SK-N-SH (cell line): ENCODE measurements at regions not wholly inside any gene's neighbourhood (a gene's known extent, or its start where the extent isn't known, plus 50 kb on each side); places are given as distances from the start of the nearest gene placed in this dataset.

Experiments
- CTCF ChIA-PET: fragments of 300-600, 350-600 bp; formaldehyde crosslinking; extraction: SDS; loops from one replicate; lab custom pipeline; 2021; lab: Yijun Ruan, JAX
- POLR2A ChIA-PET: fragments of 350-600 bp; sonication (Branson Sonifier 250); formaldehyde crosslinking; extraction: SDS; loops from one replicate; lab custom pipeline; 2020; ENCODE audit warnings: antibody characterized with exemption, inconsistent platforms; lab: Yijun Ruan, JAX
- DNase-seq: peaks from one replicate; pipeline ENCODE4 v3.0.0; 2012
- H2AFZ ChIP-seq: fragments of 200-600 bp; sonication (generic); 2 replicates; pipeline ENCODE4 v1.8.1; 2016; ENCODE audit warnings: antibody characterized with exemption, mild to moderate bottlenecking, low read depth
- H3F3A ChIP-seq: fragments of 200-600 bp; sonication (generic); replicated peaks from 2 replicates; pipeline ENCODE3; 2016; ENCODE audit warnings: antibody characterized with exemption, mild to moderate bottlenecking; ENCODE audit not compliant: insufficient read depth
- H3K27ac ChIP-seq, 2 experiments: fragments of 200-500 bp in 1 of 2; fragments of 200-600 bp in 1 of 2; sonication (Bioruptor generic) in 1 of 2; sonication (generic), shearing (Covaris generic) in 1 of 2; 2 replicates each; pipeline versions ENCODE4 v1.5.1 to v1.6.1; 2014 to 2016; ENCODE audit warnings: low read depth in 2 of 2, inconsistent platforms in 1 of 2, low read length in 1 of 2, mild to moderate bottlenecking in 1 of 2, mixed read lengths in 1 of 2
- H3K27me3 ChIP-seq: fragments of 200-600 bp; sonication (generic), shearing (Covaris generic); 2 replicates; pipeline ENCODE4 v1.6.1; 2016; ENCODE audit warnings: mixed run types; ENCODE audit not compliant: insufficient read depth
- H3K36me3 ChIP-seq, 2 experiments: fragments of 200-500 bp in 1 of 2; fragments of 200-600 bp in 1 of 2; sonication (Bioruptor generic) in 1 of 2; sonication (generic) in 1 of 2; replicated peaks in 1 of 2; 2 replicates each; pipeline versions ENCODE3 to v1.5.1; 2014 to 2016; ENCODE audit warnings: low read length in 1 of 2, mild to moderate bottlenecking in 1 of 2; ENCODE audit not compliant: insufficient read depth in 2 of 2, control insufficient read depth in 1 of 2
- H3K4me1 ChIP-seq, 2 experiments: fragments of 200-500 bp in 1 of 2; fragments of 200-600 bp in 1 of 2; sonication (Bioruptor generic) in 1 of 2; sonication (generic), shearing (Covaris generic) in 1 of 2; 2 replicates each; pipeline versions ENCODE4 v1.5.1 to v1.6.1; 2014 to 2016; ENCODE audit warnings: low read depth in 1 of 2, low read length in 1 of 2, mixed run types in 1 of 2; ENCODE audit not compliant: insufficient read depth in 2 of 2, control insufficient read depth in 1 of 2
- H3K4me2 ChIP-seq: fragments of 200-600 bp; sonication (generic), shearing (Covaris generic); 2 replicates; pipeline ENCODE4 v1.6.1; 2017; ENCODE audit warnings: mixed run types
- H3K4me3 ChIP-seq, 2 experiments: fragments of 200-500 bp in 1 of 2; fragments of 200-600 bp in 1 of 2; sonication (Bioruptor generic) in 1 of 2; sonication (generic), shearing (Covaris generic) in 1 of 2; 2 replicates each; pipeline versions ENCODE4 v1.5.1 to v1.8.1; 2014 to 2016; ENCODE audit warnings: low read depth in 2 of 2, inconsistent platforms in 1 of 2, low read length in 1 of 2, mild to moderate bottlenecking in 1 of 2, mixed read lengths in 1 of 2, moderate library complexity in 1 of 2
- H3K79me2 ChIP-seq: fragments of 200-600 bp; sonication (generic); 2 replicates; pipeline ENCODE4 v1.8.1; 2017; ENCODE audit warnings: mild to moderate bottlenecking; ENCODE audit not compliant: insufficient read depth
- H3K9ac ChIP-seq: fragments of 200-600 bp; sonication (generic); 2 replicates; pipeline ENCODE4 v1.6.1; 2017; ENCODE audit warnings: mixed run types
- H3K9me2 ChIP-seq: fragments of 200-600 bp; sonication (generic); 2 replicates; pipeline ENCODE4 v1.6.1; 2017; ENCODE audit warnings: mixed run types
- H3K9me3 ChIP-seq: fragments of 200-600 bp; sonication (generic); 2 replicates; pipeline ENCODE4 v1.6.1; 2017; ENCODE audit warnings: mixed run types, mild to moderate bottlenecking, moderate library complexity
- H4K20me1 ChIP-seq: fragments of 200-600 bp; sonication (generic); 2 replicates; pipeline ENCODE4 v1.6.1; 2017; ENCODE audit warnings: mild to moderate bottlenecking, mixed run types; ENCODE audit not compliant: insufficient read depth
- CHD2 ChIP-seq: fragments of 150-350 bp; IDR thresholded peaks from 2 replicates; pipeline ENCODE4 v1.6.1; 2018; ENCODE audit warnings: low read length; ENCODE audit not compliant: partially characterized antibody
- ELF1 ChIP-seq: IDR thresholded peaks from 2 replicates; pipeline ENCODE4 v1.4.0; 2012
- EP300 ChIP-seq, 2 experiments: IDR thresholded peaks; 2 replicates each; pipeline versions ENCODE4 v1.4.0 to v1.6.1; 2012; ENCODE audit warnings: borderline replicate concordance in 1 of 2, low read depth in 1 of 2, low read length in 1 of 2
- GABPA ChIP-seq: IDR thresholded peaks from 2 replicates; pipeline ENCODE4 v1.4.0; 2012; ENCODE audit warnings: low read depth, mild to moderate bottlenecking
- GATA2 ChIP-seq: sonication (generic); formaldehyde crosslinking; IDR thresholded peaks from 2 replicates; pipeline ENCODE4 v1.5.0; 2020; ENCODE audit warnings: mild to moderate bottlenecking, missing genetic modification reagents
- JUND ChIP-seq: IDR thresholded peaks from 2 replicates; pipeline ENCODE4 v1.4.0; 2012
- NFIC ChIP-seq: IDR thresholded peaks from 2 replicates; pipeline ENCODE4 v1.4.0; 2012; ENCODE audit warnings: borderline replicate concordance
- NRF1 ChIP-seq: IDR thresholded peaks from 2 replicates; pipeline ENCODE4 v1.6.1; 2012; ENCODE audit warnings: low read depth, mild to moderate bottlenecking, low read length
- RFX5 ChIP-seq: IDR thresholded peaks from 2 replicates; pipeline ENCODE4 v1.6.1; 2012; ENCODE audit warnings: mild to moderate bottlenecking, improper control_type of control experiment, low read length
- RXRA ChIP-seq: IDR thresholded peaks from 2 replicates; pipeline ENCODE4 v1.4.0; 2012; ENCODE audit warnings: low read depth, mild to moderate bottlenecking, borderline replicate concordance
- SIN3A ChIP-seq: IDR thresholded peaks from 2 replicates; pipeline ENCODE4 v1.6.1; 2012; ENCODE audit warnings: low read depth, mild to moderate bottlenecking, low read length, moderate library complexity, borderline replicate concordance
- TEAD4 ChIP-seq: IDR thresholded peaks from 2 replicates; pipeline ENCODE4 v1.4.0; 2012; ENCODE audit warnings: mild to moderate bottlenecking, borderline replicate concordance; ENCODE audit not compliant: insufficient read depth
- WGBS: methylation state at CpG from one replicate; pipeline ENCODE4 v1.1.6; 2017; ENCODE audit warnings: low lambda C conversion rate; 5-methylcytosine and 5-hydroxymethylcytosine counted together
- TF ChIP-seq, protein P1 (sequence below): IDR thresholded peaks from 2 replicates; pipeline ENCODE4; 2012
- TF ChIP-seq, protein P2 (sequence below): fragments of 150-350 bp; IDR thresholded peaks from 2 replicates; pipeline ENCODE4 v1.6.1; 2017; ENCODE audit warnings: antibody characterized with exemption, low read length, low read depth, borderline replicate concordance
- TF ChIP-seq, protein P3 (sequence below): fragments of 200-600 bp; sonication (generic); IDR thresholded peaks from 2 replicates; pipeline ENCODE4 v1.6.1; 2017; ENCODE audit warnings: antibody characterized with exemption, mild to moderate bottlenecking, moderate library complexity

DNA sequence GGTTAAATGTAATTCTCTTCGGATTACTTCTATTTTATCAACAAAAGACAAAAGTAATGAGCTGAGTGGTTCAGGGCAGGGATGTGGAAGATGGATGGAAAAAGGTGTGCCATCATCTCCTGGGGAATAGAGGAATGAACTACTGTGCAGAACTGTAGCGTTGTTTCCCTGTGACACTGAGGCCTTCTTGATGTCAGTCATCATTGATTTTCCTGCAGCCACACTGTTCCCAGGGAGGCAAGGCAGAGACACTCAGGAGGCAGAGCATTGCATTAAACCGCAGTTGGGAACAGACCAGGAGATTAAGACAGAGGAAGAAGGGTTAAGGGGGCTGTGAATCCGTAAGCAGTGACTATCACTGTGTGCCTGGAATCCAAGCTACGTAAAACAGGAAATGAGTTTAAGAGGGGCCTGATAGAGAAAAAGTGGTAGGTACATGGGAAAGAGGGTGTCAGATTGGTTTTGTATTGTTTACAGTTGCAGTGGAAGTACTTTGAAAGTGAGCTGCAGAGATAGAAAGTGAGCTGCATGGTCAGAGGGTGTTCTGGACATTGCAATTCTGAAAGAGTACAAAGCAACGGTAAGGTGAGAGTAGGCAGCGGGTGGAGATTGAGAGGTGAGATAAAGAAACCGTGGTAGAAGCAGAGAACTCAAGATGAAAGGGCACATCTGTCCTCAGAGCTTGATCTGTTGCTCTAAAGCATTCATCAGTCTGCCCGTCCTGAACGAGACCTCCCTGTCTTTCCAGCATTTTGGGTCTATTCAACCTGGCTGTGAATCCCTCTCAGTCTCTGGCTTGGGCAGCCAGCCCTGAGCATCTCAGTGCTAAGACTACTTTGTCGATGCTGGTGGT, 793.4 kb upstream of the CELF4 start:
- Histone ChIP-seq H3K9me3 (peaks cover 3% of the 10 kb centered on the region; the same call in 1 of the 2 replicates), H3K9ac (no peak overlapping the region), H3K27me3 (no peaks in the 10 kb centered on the region), H3K4me1 (peaks cover 0 to 7% of the 10 kb centered on the region in 2 experiments; a peak in 1 of 4 replicates), H3K4me2 (no peak overlapping the region), H3K4me3 (no peak overlapping the region), H4K20me1 (no peaks in the 10 kb centered on the region), H3K36me3 (no peaks in the 10 kb centered on the region), H3F3A (no peaks in the 10 kb centered on the region), H3K9me2 (no peaks in the 10 kb centered on the region), H3K27ac (no peak overlapping the region)
- 23% methylated on average over 11 of the region's 11 CpGs for WGBS
- TF ChIP-seq EP300 (IDR thresholded peaks at IDR 0.05; ENCODE audit: borderline replicate concordance in 1 of 2, low read depth in 1 of 2, low read length in 1 of 2) (no peak), NRF1 (no peak), TEAD4 (no peak)
- TF ChIP-seq, all 33 proteins: peak for 0
- Histone ChIP-seq H2AFZ (no peak overlapping the region), H3K79me2 (no peaks in the 10 kb centered on the region)
- POLR2A ChIA-PET = no interaction called here
- no peak for DNase-seq
- CTCF ChIA-PET = no interaction called here

DNA sequence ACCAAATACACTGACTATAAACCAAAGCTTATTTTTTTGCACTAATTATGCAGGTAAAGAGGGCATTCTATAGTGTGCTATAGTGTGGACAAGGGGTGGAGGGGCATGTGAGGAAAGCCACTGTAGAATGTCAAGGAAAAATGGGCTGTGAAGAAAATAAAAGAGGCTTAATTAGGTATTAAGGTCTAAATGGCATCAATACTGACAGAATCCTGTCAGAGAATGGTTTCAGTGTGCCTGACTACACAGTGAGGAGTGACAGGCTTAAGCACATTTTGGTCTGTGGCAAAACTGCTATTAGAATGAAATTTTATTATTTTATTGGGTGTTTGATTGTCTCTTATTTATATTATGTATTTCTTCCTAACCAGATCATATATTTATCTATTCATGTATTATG, 787.6 kb upstream of the CELF4 start:
- H3K79me2 ChIP-seq = no peaks in the 10 kb centered on the region
- TF ChIP-seq SIN3A (no peak), NRF1 (no peak), RFX5 (no peak), GABPA (no peak), GATA2 (CRISPR knock-in tag) (no peak), JUND (no peak), NFIC (no peak), CHD2 (no peak), RXRA (no peak), ELF1 (no peak)
- TF ChIP-seq, protein P1, sequence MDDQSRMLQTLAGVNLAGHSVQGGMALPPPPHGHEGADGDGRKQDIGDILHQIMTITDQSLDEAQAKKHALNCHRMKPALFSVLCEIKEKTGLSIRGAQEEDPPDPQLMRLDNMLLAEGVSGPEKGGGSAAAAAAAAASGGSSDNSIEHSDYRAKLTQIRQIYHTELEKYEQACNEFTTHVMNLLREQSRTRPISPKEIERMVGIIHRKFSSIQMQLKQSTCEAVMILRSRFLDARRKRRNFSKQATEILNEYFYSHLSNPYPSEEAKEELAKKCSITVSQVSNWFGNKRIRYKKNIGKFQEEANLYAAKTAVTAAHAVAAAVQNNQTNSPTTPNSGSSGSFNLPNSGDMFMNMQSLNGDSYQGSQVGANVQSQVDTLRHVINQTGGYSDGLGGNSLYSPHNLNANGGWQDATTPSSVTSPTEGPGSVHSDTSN = no peak
- TF ChIP-seq, protein P2, sequence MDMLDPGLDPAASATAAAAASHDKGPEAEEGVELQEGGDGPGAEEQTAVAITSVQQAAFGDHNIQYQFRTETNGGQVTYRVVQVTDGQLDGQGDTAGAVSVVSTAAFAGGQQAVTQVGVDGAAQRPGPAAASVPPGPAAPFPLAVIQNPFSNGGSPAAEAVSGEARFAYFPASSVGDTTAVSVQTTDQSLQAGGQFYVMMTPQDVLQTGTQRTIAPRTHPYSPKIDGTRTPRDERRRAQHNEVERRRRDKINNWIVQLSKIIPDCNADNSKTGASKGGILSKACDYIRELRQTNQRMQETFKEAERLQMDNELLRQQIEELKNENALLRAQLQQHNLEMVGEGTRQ = no peak
- TF ChIP-seq, protein P3, sequence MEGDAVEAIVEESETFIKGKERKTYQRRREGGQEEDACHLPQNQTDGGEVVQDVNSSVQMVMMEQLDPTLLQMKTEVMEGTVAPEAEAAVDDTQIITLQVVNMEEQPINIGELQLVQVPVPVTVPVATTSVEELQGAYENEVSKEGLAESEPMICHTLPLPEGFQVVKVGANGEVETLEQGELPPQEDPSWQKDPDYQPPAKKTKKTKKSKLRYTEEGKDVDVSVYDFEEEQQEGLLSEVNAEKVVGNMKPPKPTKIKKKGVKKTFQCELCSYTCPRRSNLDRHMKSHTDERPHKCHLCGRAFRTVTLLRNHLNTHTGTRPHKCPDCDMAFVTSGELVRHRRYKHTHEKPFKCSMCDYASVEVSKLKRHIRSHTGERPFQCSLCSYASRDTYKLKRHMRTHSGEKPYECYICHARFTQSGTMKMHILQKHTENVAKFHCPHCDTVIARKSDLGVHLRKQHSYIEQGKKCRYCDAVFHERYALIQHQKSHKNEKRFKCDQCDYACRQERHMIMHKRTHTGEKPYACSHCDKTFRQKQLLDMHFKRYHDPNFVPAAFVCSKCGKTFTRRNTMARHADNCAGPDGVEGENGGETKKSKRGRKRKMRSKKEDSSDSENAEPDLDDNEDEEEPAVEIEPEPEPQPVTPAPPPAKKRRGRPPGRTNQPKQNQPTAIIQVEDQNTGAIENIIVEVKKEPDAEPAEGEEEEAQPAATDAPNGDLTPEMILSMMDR = no peak
- TF ChIP-seq, all 33 proteins: peak for 0
- no peaks in the 10 kb centered on the region for H3K36me3 ChIP-seq
- DNase-seq = no peak
- peaks cover 1% of the 10 kb centered on the region; the same call in 1 of the 2 replicates for H3K9me3 ChIP-seq
- no peaks in the 10 kb centered on the region for H3K4me1 ChIP-seq
- H2AFZ ChIP-seq = no peak overlapping the region
- H3F3A ChIP-seq = no peaks in the 10 kb centered on the region
- H3K9me2 ChIP-seq = no peaks in the 10 kb centered on the region
- ChIA-PET CTCF (no interaction called here), POLR2A (no interaction called here)
- no peak overlapping the region for H3K27ac ChIP-seq
- no peaks in the 10 kb centered on the region for H4K20me1 ChIP-seq
- H3K4me3 ChIP-seq = no peak overlapping the region
- no peak overlapping the region for H3K9ac ChIP-seq
- no peak overlapping the region for H3K4me2 ChIP-seq
- H3K27me3 ChIP-seq = no peaks in the 10 kb centered on the region
